ENCODE measurements at regions not wholly inside any gene's neighbourhood (a gene's known extent, or its start where the extent isn't known, plus 50 kb on each side); places are given as distances from the start of the nearest gene placed in this dataset.

- no peak for DNase-seq (ENCODE audit: low read depth)
Observed at GRCh38 chr6:111958534-111958933, 85.3 kb upstream of the FYN start.

GRCh38 chr6:111959766-111960165 lies 86.5 kb upstream of the FYN start:
- no peak for DNase-seq (ENCODE audit: low read depth)

GRCh38 chr6:111967131-111967530 lies 86.8 kb upstream of the CCN6 start:
- DNase-seq (ENCODE audit: low read depth), result no peak

- no peak for DNase-seq (ENCODE audit: low read depth)
Observed at GRCh38 chr6:111970426-111970825, 83.5 kb upstream of the CCN6 start.

- no peak for DNase-seq (ENCODE audit: low read depth)
Observed at GRCh38 chr6:111971181-111971841, 82.6 kb upstream of the CCN6 start.

- no peak for DNase-seq (ENCODE audit: low read depth)
Observed at GRCh38 chr6:111971866-111972532, 81.9 kb upstream of the CCN6 start.

- no peak for DNase-seq (ENCODE audit: low read depth)
Observed at GRCh38 chr6:111972745-111973117, 81.2 kb upstream of the CCN6 start.

GRCh38 chr6:111973118-111973761 lies 80.7 kb upstream of the CCN6 start:
- peak; percentile 62 for DNase-seq (ENCODE audit: low read depth)

GRCh38 chr6:111973927-111974639 lies 79.8 kb upstream of the CCN6 start:
- no peak for DNase-seq (ENCODE audit: low read depth)

- no peak for DNase-seq (ENCODE audit: low read depth)
Observed at GRCh38 chr6:111975466-111975865, 78.4 kb upstream of the CCN6 start.

GRCh38 chr6:111976139-111976538 lies 77.8 kb upstream of the CCN6 start:
- no peak for DNase-seq (ENCODE audit: low read depth)

- DNase-seq (ENCODE audit: low read depth), result no peak
Observed at GRCh38 chr6:111978532-111979149, 75.3 kb upstream of the CCN6 start.

GRCh38 chr6:111979633-111980032 lies 74.3 kb upstream of the CCN6 start:
- DNase-seq (ENCODE audit: low read depth), result no peak

- no peak for DNase-seq (ENCODE audit: low read depth)
Observed at GRCh38 chr6:111980143-111980542, 73.8 kb upstream of the CCN6 start.

GRCh38 chr6:111980971-111981840 lies 72.7 kb upstream of the CCN6 start:
- no peak for DNase-seq (ENCODE audit: low read depth)

- DNase-seq (ENCODE audit: low read depth), result no peak
Observed at GRCh38 chr6:111982681-111983080, 71.2 kb upstream of the CCN6 start.

GRCh38 chr6:111983193-111983592 lies 70.7 kb upstream of the CCN6 start:
- no peak for DNase-seq (ENCODE audit: low read depth)

- DNase-seq (ENCODE audit: low read depth), result peak; percentile 63
Observed at GRCh38 chr6:111984081-111984480, 69.8 kb upstream of the CCN6 start.

- no peak for DNase-seq (ENCODE audit: low read depth)
Observed at GRCh38 chr6:111984516-111985201, 69.2 kb upstream of the CCN6 start.

GRCh38 chr6:111985202-111985731 lies 68.6 kb upstream of the CCN6 start:
- peak; percentile 60 for DNase-seq (ENCODE audit: low read depth)

- DNase-seq (ENCODE audit: low read depth), result no peak
Observed at GRCh38 chr6:111986651-111987050, 67.3 kb upstream of the CCN6 start.
